PC-9 (cell line): ENCODE measurements at regions not wholly inside any gene's neighbourhood (a gene's known extent, or its start where the extent isn't known, plus 50 kb on each side); places are given as distances from the start of the nearest gene placed in this dataset.

ENCODE experiments used
- BruUV-seq: library from RNA; stranded (reverse); fragments of 400-500 nt; replicated peaks from 2 replicates; lab custom pipeline; 2021; lab: Mats Ljungman, UMichigan
- CTCF ChIA-PET: fragments of 300-600 bp; sonication (Branson Sonifier 250); formaldehyde crosslinking; loops from one replicate; lab custom pipeline; 2022; ENCODE audit warnings: antibody characterized with exemption; lab: Charles Lee
- POLR2A ChIA-PET: fragments of 300-600 bp; sonication (Branson Sonifier 250); formaldehyde crosslinking; loops from one replicate; lab custom pipeline; 2022; ENCODE audit warnings: antibody characterized with exemption; ENCODE audit not compliant: unreplicated experiment; lab: Charles Lee
- DNase-seq, 2 experiments: peaks; one replicate each; pipeline versions ENCODE4 v3.0.0 to v3.0.0-alpha.2; 2015 to 2022; ENCODE audit warnings: mixed read lengths in 1 of 2
- H2AFZ ChIP-seq: fragments of 200-600 bp; sonication (generic); 2 replicates; pipeline ENCODE4 v1.8.1; 2017; ENCODE audit warnings: antibody characterized with exemption
- H3F3A ChIP-seq: fragments of 200-600 bp; sonication (generic); 2 replicates; pipeline ENCODE4 v1.8.1; 2017; ENCODE audit warnings: antibody characterized with exemption, mild to moderate bottlenecking, low read depth; ENCODE audit not compliant: insufficient read depth
- H3K27ac ChIP-seq: fragments of 200-600 bp; sonication (generic); 2 replicates; pipeline ENCODE4 v1.6.1; 2016; ENCODE audit warnings: mixed run types
- H3K27me3 ChIP-seq: fragments of 200-600 bp; sonication (generic); 2 replicates; pipeline ENCODE4 v1.6.1; 2016; ENCODE audit warnings: low read depth, mixed run types; ENCODE audit not compliant: insufficient read depth
- H3K36me3 ChIP-seq: fragments of 200-600 bp; sonication (generic); 2 replicates; pipeline ENCODE4 v1.6.1; 2016; ENCODE audit warnings: low read depth, mixed run types
- H3K4me1 ChIP-seq: fragments of 200-600 bp; sonication (generic); replicated peaks from 2 replicates; pipeline ENCODE4 v1.6.1; 2016; ENCODE audit warnings: mixed run types; ENCODE audit not compliant: insufficient read depth
- H3K4me2 ChIP-seq: fragments of 200-600 bp; sonication (generic); 2 replicates; pipeline ENCODE4 v1.6.1; 2017; ENCODE audit warnings: mixed run types
- H3K4me3 ChIP-seq: fragments of 200-600 bp; sonication (generic); 2 replicates; pipeline ENCODE4 v1.6.1; 2016; ENCODE audit warnings: mixed run types
- H3K79me2 ChIP-seq: fragments of 200-600 bp; sonication (generic); 2 replicates; pipeline ENCODE4 v1.6.1; 2017; ENCODE audit warnings: low read depth, mixed run types
- H3K9me2 ChIP-seq: fragments of 200-600 bp; sonication (generic); 2 replicates; pipeline ENCODE4 v1.8.1; 2017; ENCODE audit warnings: mild to moderate bottlenecking; ENCODE audit not compliant: insufficient read depth
- H3K9me3 ChIP-seq: fragments of 200-600 bp; sonication (generic); 2 replicates; pipeline ENCODE4 v1.8.1; 2016; ENCODE audit warnings: low read depth; ENCODE audit not compliant: insufficient read depth
- H4K20me1 ChIP-seq: fragments of 200-600 bp; sonication (generic); 2 replicates; pipeline ENCODE4 v1.8.1; 2017; ENCODE audit not compliant: insufficient read depth
- EZH2 ChIP-seq: fragments of 200-600 bp; sonication (generic); IDR thresholded peaks from 2 replicates; pipeline ENCODE4 v1.8.0; 2017; ENCODE audit warnings: antibody characterized with exemption, low read depth
- intact Hi-C: fragments of 100-400 bp; cut with micrococcal nuclease; formaldehyde crosslinking; loops from one replicate; pipeline ENCODE4 v1.10.0; 2022; ENCODE audit not compliant: unreplicated experiment
- TF ChIP-seq, protein P1 (sequence below): fragments of 200-600 bp; sonication (generic); conservative IDR thresholded peaks from 2 replicates; pipeline ENCODE4 v1.6.1; 2017; ENCODE audit warnings: mixed run types, antibody characterized with exemption, mild to moderate bottlenecking, moderate library complexity

- CTCF ChIA-PET = no interaction called here
- no peaks in the 10 kb centered on the region for H3K36me3 ChIP-seq
- POLR2A ChIA-PET = no interaction called here
- no TSS peak for BruUV-seq
- H3K9me3 ChIP-seq = no peaks in the 10 kb centered on the region
- H3K4me1 ChIP-seq = no peaks in the 10 kb centered on the region
- no peak overlapping the region for H2AFZ ChIP-seq
- H3K4me3 ChIP-seq = no peak overlapping the region
- H4K20me1 ChIP-seq = no peaks in the 10 kb centered on the region
- H3F3A ChIP-seq = no peaks in the 10 kb centered on the region
- H3K27ac ChIP-seq = no peak overlapping the region
- 0 out of 2 replicates have a peak, but pooled peaks cover 4% of the 10 kb centered on the region for H3K9me2 ChIP-seq
- intact Hi-C loops = no loop called here
- no peaks in the 10 kb centered on the region for H3K79me2 ChIP-seq
- TF ChIP-seq, protein P1, sequence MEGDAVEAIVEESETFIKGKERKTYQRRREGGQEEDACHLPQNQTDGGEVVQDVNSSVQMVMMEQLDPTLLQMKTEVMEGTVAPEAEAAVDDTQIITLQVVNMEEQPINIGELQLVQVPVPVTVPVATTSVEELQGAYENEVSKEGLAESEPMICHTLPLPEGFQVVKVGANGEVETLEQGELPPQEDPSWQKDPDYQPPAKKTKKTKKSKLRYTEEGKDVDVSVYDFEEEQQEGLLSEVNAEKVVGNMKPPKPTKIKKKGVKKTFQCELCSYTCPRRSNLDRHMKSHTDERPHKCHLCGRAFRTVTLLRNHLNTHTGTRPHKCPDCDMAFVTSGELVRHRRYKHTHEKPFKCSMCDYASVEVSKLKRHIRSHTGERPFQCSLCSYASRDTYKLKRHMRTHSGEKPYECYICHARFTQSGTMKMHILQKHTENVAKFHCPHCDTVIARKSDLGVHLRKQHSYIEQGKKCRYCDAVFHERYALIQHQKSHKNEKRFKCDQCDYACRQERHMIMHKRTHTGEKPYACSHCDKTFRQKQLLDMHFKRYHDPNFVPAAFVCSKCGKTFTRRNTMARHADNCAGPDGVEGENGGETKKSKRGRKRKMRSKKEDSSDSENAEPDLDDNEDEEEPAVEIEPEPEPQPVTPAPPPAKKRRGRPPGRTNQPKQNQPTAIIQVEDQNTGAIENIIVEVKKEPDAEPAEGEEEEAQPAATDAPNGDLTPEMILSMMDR = no peak
- no peak for TF ChIP-seq EZH2
- DNase-seq = no peak
- H3K4me2 ChIP-seq = no peak overlapping the region
- no peaks in the 10 kb centered on the region for H3K27me3 ChIP-seq
Observed at GRCh38 chr15:95845862-95846515, 484.5 kb upstream of the NR2F2 start.

DNA sequence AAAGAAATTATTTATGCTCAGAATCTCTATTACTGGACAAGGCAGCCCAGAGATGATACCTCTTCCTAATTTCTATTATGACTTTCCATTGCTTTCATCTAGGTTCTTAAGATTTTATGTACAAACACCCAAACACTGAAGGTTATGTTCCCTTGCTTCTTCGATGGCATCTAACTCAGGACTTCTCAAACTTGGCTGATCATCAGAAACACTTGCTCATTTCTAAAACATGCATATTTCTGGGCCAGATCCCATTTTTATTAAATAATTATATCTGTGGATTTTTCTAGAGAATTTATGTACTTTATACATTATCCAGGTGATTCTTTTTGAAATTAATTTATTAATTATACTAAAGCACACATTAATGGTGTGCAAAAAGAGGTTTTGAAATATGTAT lies 482.4 kb upstream of the NR2F2 start:
- POLR2A ChIA-PET = no interaction called here
- no peak overlapping the region for H2AFZ ChIP-seq
- CTCF ChIA-PET = no interaction called here
- no peaks in the 10 kb centered on the region for H3F3A ChIP-seq
- H3K4me1 ChIP-seq = no peaks in the 10 kb centered on the region
- DNase-seq = no peak
- BruUV-seq = no TSS peak
- H4K20me1 ChIP-seq = no peaks in the 10 kb centered on the region
- no peak overlapping the region for H3K27ac ChIP-seq
- intact Hi-C loops = no loop called here
- H3K36me3 ChIP-seq = no peaks in the 10 kb centered on the region
- H3K4me3 ChIP-seq = no peak overlapping the region
- H3K27me3 ChIP-seq = no peaks in the 10 kb centered on the region
- H3K79me2 ChIP-seq = no peaks in the 10 kb centered on the region
- H3K4me2 ChIP-seq = no peak overlapping the region
- no peaks in the 10 kb centered on the region for H3K9me3 ChIP-seq
- TF ChIP-seq, protein P1 = no peak
- TF ChIP-seq EZH2 = no peak
- H3K9me2 ChIP-seq = 0 out of 2 replicates have a peak, but pooled peaks cover 4% of the 10 kb centered on the region

GRCh38 chr15:95850837-95851236 lies 479.7 kb upstream of the NR2F2 start:
- CTCF ChIA-PET = no interaction called here
- POLR2A ChIA-PET = no interaction called here

More at GRCh38 chr15:95850837-95851236, 479.7 kb upstream of the NR2F2 start:
- Histone ChIP-seq H3K9me2 (0 out of 2 replicates have a peak, but pooled peaks cover 4% of the 10 kb centered on the region), H2AFZ (no peak overlapping the region), H3K36me3 (no peaks in the 10 kb centered on the region), H3K4me3 (no peak overlapping the region), H4K20me1 (no peaks in the 10 kb centered on the region), H3K27me3 (no peaks in the 10 kb centered on the region), H3K4me1 (no peaks in the 10 kb centered on the region), H3K4me2 (no peak overlapping the region), H3F3A (no peaks in the 10 kb centered on the region), H3K27ac (no peak overlapping the region), H3K9me3 (no peaks in the 10 kb centered on the region), H3K79me2 (no peaks in the 10 kb centered on the region)
- DNase-seq = no peak
- TF ChIP-seq EZH2 = no peak
- TF ChIP-seq, protein P1 = no peak
- BruUV-seq = no TSS peak
- intact Hi-C loops = no loop called here
